ENCODE measurements at regions not wholly inside any gene's neighbourhood (a gene's known extent, or its start where the extent isn't known, plus 50 kb on each side); places are given as distances from the start of the nearest gene placed in this dataset.

DNA sequence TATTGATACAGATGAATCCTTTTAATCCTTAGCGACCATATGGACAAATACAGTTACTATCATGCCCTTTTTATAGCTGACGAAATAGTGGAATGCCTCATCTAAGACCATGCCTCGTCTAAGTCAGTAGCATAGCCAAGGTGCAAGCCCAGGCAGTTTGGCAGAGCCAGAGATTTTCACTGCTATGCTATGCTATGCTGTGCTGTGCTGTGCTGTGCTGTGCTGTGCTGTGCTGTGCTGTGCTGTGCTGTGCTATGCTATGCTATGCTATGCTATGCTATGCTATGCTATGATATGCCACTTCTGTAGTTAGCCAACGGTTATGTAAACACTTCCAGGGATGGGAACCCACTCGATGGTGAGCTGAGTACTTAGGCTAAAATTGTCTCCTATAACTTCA lies 91.6 kb upstream of the MAP4K3 start:
- DNase-seq (ENCODE audit: low spot score) (no peak), ATAC-seq (ENCODE audit: insufficient number of reproducible peaks, low FRiP score, low read depth) (no peak)
- no peaks in the 10 kb centered on the region for H3K9me3 ChIP-seq
- no peak overlapping the region for H3K27ac ChIP-seq
- H3K36me3 ChIP-seq, result no peaks in the 10 kb centered on the region
- TF ChIP-seq, protein P1, sequence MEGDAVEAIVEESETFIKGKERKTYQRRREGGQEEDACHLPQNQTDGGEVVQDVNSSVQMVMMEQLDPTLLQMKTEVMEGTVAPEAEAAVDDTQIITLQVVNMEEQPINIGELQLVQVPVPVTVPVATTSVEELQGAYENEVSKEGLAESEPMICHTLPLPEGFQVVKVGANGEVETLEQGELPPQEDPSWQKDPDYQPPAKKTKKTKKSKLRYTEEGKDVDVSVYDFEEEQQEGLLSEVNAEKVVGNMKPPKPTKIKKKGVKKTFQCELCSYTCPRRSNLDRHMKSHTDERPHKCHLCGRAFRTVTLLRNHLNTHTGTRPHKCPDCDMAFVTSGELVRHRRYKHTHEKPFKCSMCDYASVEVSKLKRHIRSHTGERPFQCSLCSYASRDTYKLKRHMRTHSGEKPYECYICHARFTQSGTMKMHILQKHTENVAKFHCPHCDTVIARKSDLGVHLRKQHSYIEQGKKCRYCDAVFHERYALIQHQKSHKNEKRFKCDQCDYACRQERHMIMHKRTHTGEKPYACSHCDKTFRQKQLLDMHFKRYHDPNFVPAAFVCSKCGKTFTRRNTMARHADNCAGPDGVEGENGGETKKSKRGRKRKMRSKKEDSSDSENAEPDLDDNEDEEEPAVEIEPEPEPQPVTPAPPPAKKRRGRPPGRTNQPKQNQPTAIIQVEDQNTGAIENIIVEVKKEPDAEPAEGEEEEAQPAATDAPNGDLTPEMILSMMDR (IDR thresholded peaks at IDR 0.05), result no peak
- no peaks in the 10 kb centered on the region for H3K27me3 ChIP-seq (replicated peaks; ENCODE audit: insufficient read depth)
- no peak overlapping the region for H3K4me3 ChIP-seq
- peaks cover 7 to 20% of the 10 kb centered on the region in 2 donors for H3K4me1 ChIP-seq (ENCODE audit: control insufficient read depth in 1 of 2, low read depth in 2 of 2)

DNA sequence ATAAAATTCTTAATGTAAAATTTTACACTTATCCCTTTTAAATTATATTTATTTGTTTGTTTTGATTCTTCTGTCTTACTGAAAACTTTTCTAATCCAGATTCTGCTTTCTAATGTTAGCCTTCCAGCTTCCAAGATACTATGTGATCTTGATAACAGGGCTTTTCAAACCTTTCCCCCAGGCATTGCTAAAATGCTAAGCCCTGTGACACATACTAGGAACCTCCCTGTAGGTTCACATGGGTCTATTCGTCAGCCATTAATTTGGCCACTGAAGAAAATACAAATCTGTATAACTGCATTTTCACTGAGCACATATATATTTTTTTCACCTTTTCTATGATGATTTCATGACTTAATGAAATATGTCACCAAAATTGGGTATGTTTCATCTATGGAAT lies 92.8 kb upstream of the MAP4K3 start:
- Histone ChIP-seq H3K9me3 (no peaks in the 10 kb centered on the region), H3K27me3 (replicated peaks; ENCODE audit: insufficient read depth) (no peaks in the 10 kb centered on the region), H3K36me3 (no peaks in the 10 kb centered on the region), H3K4me1 (ENCODE audit: control insufficient read depth in 1 of 2, low read depth in 2 of 2) (peaks cover 0 to 8% of the 10 kb centered on the region in 2 donors), H3K27ac (no peak overlapping the region), H3K4me3 (no peak overlapping the region)
- TF ChIP-seq, protein P1 (IDR thresholded peaks at IDR 0.05), result no peak
- ATAC-seq (ENCODE audit: insufficient number of reproducible peaks, low FRiP score, low read depth), result no peak
- no peak for DNase-seq (ENCODE audit: low spot score)

- no peaks in the 10 kb centered on the region for H3K27me3 ChIP-seq (replicated peaks; ENCODE audit: insufficient read depth)
- DNase-seq (ENCODE audit: low spot score), result no peak
- peaks cover 0 to 2% of the 10 kb centered on the region in 2 donors for H3K4me1 ChIP-seq (ENCODE audit: control insufficient read depth in 1 of 2, low read depth in 2 of 2)
- H3K27ac ChIP-seq, result no peak overlapping the region
- no peak for ATAC-seq (ENCODE audit: insufficient number of reproducible peaks, low FRiP score, low read depth)
- no peak overlapping the region for H3K4me3 ChIP-seq
- H3K36me3 ChIP-seq, result no peaks in the 10 kb centered on the region
- no peaks in the 10 kb centered on the region for H3K9me3 ChIP-seq
- TF ChIP-seq, protein P1 (IDR thresholded peaks at IDR 0.05), result no peak
Measured at GRCh38 chr2:39530411-39530866, 93.4 kb upstream of the MAP4K3 start.

DNA sequence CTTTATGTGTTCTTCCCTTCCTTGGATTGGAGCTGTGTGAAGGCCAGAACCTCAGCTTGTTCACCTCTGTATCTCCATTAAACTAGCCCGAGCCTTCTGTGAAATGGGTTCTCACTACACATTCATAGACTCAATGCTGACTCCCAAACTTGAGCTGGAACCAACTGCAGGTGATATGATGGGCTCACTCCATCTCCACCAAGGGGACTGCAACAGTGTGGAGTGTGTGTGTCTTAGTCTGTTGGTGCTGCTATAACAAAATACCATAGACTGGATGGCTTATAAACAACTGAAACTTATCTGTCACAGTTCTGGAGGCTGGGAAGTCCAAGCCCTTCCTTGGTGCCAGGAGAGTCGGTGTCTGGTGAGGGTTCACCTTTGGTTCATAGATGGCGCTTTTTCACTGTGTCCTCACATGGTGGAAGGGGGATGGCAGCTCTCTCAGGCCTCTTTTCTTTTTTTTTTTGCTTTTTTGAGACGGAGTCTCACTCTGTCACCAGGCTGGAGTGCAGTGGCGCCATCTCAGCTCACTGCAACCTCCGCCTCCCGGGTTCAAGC lies 94.2 kb upstream of the MAP4K3 start:
- Histone ChIP-seq H3K4me1 (ENCODE audit: control insufficient read depth in 1 of 2, low read depth in 2 of 2) (no peaks in the 10 kb centered on the region), H3K4me3 (no peak overlapping the region), H3K27ac (no peak overlapping the region), H3K36me3 (no peaks in the 10 kb centered on the region), H3K27me3 (replicated peaks; ENCODE audit: insufficient read depth) (no peaks in the 10 kb centered on the region), H3K9me3 (no peaks in the 10 kb centered on the region)
- TF ChIP-seq, protein P1 (IDR thresholded peaks at IDR 0.05), result no peak
- DNase-seq (ENCODE audit: low spot score) (no peak), ATAC-seq (ENCODE audit: insufficient number of reproducible peaks, low FRiP score, low read depth) (no peak)

DNA sequence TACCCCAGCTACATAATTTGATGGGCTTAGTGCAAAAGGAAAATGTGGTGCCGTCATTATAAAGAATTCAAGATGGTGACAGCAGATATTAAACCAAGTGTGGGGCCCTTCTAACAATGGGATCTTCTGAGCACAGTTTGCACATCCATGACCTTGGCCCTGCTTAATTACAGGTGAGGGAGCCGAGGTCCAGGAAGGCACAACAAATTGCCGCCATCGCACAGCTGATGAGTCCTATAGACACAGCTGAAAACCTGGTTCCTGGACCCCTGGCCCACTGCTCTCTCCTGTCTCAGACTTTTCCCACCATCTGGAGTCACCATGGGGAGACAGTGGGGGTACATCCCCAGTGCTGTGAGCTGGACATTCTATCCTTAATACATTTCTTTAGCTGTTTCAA lies 95.8 kb upstream of the MAP4K3 start:
- DNase-seq (ENCODE audit: low spot score), result no peak
- ATAC-seq (ENCODE audit: insufficient number of reproducible peaks, low FRiP score, low read depth), result no peak

More for the DNA sequence above, 95.8 kb upstream of the MAP4K3 start:
- Histone ChIP-seq H3K27me3 (replicated peaks; ENCODE audit: insufficient read depth) (no peaks in the 10 kb centered on the region), H3K9me3 (no peaks in the 10 kb centered on the region), H3K4me3 (no peak overlapping the region), H3K27ac (no peak overlapping the region), H3K4me1 (ENCODE audit: control insufficient read depth in 1 of 2, low read depth in 2 of 2) (no peaks in the 10 kb centered on the region), H3K36me3 (no peaks in the 10 kb centered on the region)
- TF ChIP-seq, protein P1 (IDR thresholded peaks at IDR 0.05), result no peak

Data from thoracic aorta (tissue), 2 donors.